Ovary (tissue), 3 donors: ENCODE measurements at regions not wholly inside any gene's neighbourhood (a gene's known extent, or its start where the extent isn't known, plus 50 kb on each side); places are given as distances from the start of the nearest gene placed in this dataset.

Experiments used
- CTCF ChIP-seq, 3 donors: fragments of 450-650 bp in 2 of 3; fragments of 200-600 bp in 1 of 3; IDR thresholded peaks; one replicate each; pipeline versions ENCODE4 v1.5.1 to v1.8.0; 2016 to 2022; ENCODE audit warnings: antibody characterized with exemption in 3 of 3, mild to moderate bottlenecking in 1 of 3
- POLR2A ChIP-seq: fragments of 450-650 bp; IDR thresholded peaks from one replicate; pipeline ENCODE4 v1.6.1; 2017; ENCODE audit warnings: antibody characterized with exemption, mild to moderate bottlenecking, moderate library complexity
- donor health status: DM: no; HTN: no; CAD: no.

- TF ChIP-seq CTCF (IDR thresholded peaks at IDR 0.05) = no peak
- TF ChIP-seq POLR2A = no peak
Observed at GRCh38 chr9:75359638-75360037, 271.3 kb downstream of the OSTF1 start.
